OCI-M2 (cell line): ENCODE measurements at regions not wholly inside any gene's neighbourhood (a gene's known extent, or its start where the extent isn't known, plus 50 kb on each side); places are given as distances from the start of the nearest gene placed in this dataset.
"Not testable (repeated sequence)": the region's sequence is repeated elsewhere in the genome, so short reads cannot be mapped to it uniquely, and the experiment has no call there.

Experiments used
- DNase-seq: peaks from one replicate; lab custom pipeline; 2025; ENCODE audit not compliant: unreplicated experiment; lab: John Stamatoyannopoulos, UW

GRCh38 chr13:44667943-44668342 lies 91.8 kb upstream of the TSC22D1 start:
- no peak for DNase-seq

DNA sequence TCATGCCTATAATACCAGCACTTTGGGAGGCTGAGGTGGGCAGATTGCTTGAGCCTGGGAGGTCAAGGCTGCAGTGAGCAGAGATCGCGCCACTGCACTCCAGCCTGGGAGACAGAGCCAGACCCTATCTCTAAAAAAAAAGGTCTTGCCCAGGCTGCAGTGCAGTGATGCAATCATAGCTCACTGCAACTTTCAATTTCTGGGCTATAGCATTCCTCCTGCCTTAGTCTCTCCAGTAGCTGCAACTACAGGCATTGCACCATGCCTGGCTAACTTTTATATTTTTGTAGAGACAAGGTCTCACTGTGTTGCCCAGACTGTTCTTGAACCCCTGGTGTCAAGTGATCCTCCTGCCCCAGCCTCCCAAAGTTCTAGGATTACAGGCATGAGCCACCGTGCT lies 90.4 kb upstream of the TSC22D1 start:
- DNase-seq: not testable (repeated sequence)

- no peak for DNase-seq
Observed at GRCh38 chr13:44664308-44664707, 88.2 kb upstream of the TSC22D1 start.

GRCh38 chr13:44662515-44662914 lies 86.4 kb upstream of the TSC22D1 start:
- no peak for DNase-seq

DNA sequence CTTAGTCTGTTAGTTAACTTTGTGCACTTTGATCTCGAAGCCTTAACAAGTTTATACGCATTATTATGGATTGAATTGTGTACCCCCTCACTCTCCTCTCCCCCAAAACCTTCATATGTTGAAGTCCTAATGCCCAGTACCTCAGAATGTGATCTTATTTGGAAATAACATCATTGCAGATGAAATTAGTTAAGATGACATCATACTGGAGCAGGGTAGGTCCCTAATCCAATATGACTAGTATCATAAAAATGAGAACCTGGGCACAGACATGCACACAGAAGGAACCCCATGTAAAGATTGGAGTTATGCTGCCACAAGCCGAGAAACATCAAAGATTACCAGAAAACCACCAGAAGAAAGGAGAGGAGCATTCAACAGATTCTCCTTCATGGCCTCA lies 85.8 kb upstream of the TSC22D1 start:
- no peak for DNase-seq

GRCh38 chr13:44660050-44660449 lies 83.9 kb upstream of the TSC22D1 start:
- DNase-seq: no peak

GRCh38 chr13:44652962-44653660 lies 77.0 kb upstream of the TSC22D1 start:
- no peak for DNase-seq

DNA sequence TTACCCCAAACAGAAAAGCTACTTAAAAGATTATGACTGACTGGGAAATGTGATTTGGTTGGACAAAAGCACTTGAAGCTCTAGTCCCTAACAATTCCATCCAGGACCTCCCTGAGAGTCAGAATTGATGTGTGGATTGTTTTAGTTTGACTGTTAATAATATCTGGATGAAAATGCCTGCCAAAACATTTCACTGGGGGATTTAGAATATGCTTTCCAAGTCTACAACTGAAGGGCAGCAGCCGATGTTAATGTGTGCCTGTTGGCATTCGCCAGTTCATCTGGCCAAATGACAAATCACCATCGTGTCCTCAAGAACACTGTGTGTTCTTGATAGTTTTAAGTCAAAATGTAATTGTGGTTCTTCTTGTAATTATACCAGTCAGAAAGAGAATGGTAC lies 76.0 kb upstream of the TSC22D1 start:
- no peak for DNase-seq

DNA sequence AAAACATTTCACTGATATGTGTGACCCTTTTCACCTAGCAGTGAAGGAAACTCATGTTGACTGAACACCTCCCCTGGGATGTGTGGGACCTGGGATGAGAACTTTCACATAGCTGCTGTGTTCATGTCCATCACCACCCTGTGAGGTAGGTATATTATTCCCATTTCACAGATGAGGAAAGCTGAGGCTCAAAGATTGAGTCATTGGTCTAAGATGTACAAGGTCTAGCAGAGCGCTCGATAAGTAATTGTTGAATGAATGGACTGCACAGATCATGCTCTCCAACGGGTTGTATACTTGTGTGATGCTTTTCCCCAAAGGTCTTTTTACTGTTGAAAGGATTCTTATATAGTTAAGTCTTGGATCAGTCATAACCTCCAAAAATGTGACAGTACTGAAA lies 75.6 kb upstream of the TSC22D1 start:
- no peak for DNase-seq

- no peak for DNase-seq
Observed at GRCh38 chr13:44651209-44651608, 75.1 kb upstream of the TSC22D1 start.

GRCh38 chr13:44649834-44650233 lies 73.7 kb upstream of the TSC22D1 start:
- DNase-seq: no peak

GRCh38 chr13:44649104-44649428 lies 72.9 kb upstream of the TSC22D1 start:
- DNase-seq: no peak

- no peak for DNase-seq
Observed at GRCh38 chr13:44648392-44649103, 72.4 kb upstream of the TSC22D1 start.

- not testable (repeated sequence) for DNase-seq
Observed at GRCh38 chr13:44647560-44647959, 71.4 kb upstream of the TSC22D1 start.

DNA sequence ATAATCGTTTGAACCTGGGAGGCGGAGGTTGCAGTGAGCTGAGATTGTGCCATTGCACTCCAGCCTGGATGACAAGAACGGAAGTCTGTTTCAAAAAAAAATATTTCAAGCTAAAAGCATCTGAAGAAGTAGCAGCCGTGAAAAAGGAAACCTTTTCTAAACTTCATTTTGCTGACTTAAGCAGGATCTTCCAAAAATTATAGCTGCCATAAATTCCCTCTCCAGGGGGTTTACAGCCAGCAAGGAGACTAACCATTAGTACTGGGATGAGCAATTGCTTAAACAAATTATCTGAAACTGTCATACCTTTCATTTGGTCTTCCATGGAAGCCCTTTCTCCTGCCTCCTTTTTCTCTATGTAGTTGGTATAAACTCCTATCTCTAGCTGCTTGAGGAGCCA lies 69.9 kb upstream of the TSC22D1 start:
- DNase-seq: no peak

- no peak for DNase-seq
Observed at GRCh38 chr13:44643256-44643655, 67.1 kb upstream of the TSC22D1 start.

- no peak for DNase-seq
Observed at GRCh38 chr13:44637581-44637980, 61.5 kb upstream of the TSC22D1 start.

GRCh38 chr13:44629465-44630183 lies 53.5 kb upstream of the TSC22D1 start:
- no peak for DNase-seq

- DNase-seq: not testable (repeated sequence)
Observed at GRCh38 chr13:44628826-44629225, 52.7 kb upstream of the TSC22D1 start.

GRCh38 chr13:44627441-44627840 lies 51.3 kb upstream of the TSC22D1 start:
- DNase-seq: no peak

GRCh38 chr13:44626176-44626575 lies 50.0 kb upstream of the TSC22D1 start:
- DNase-seq: no peak
